SK-N-MC (cell line): ENCODE measurements at regions not wholly inside any gene's neighbourhood (a gene's known extent, or its start where the extent isn't known, plus 50 kb on each side); places are given as distances from the start of the nearest gene placed in this dataset.

Experiments
- DNase-seq: peaks from one replicate; pipeline ENCODE4 v3.0.0-alpha.2; 2011; ENCODE audit warnings: low read depth, low spot score
- H3K27ac ChIP-seq: fragments of 200-600 bp; sonication (generic); 2 replicates; pipeline ENCODE4 v1.5.1; 2016; ENCODE audit warnings: mixed run types
- H3K36me3 ChIP-seq: fragments of 200-600 bp; sonication (generic); 2 replicates; pipeline ENCODE4 v1.6.1; 2017; ENCODE audit warnings: antibody characterized with exemption, low read length, mixed read lengths; ENCODE audit not compliant: insufficient read depth
- H3K4me3 ChIP-seq: fragments of 200-600 bp; sonication (generic); 2 replicates; pipeline ENCODE4 v1.5.1; 2016
- H3K9ac ChIP-seq: fragments of 200-600 bp; sonication (generic); 2 replicates; pipeline ENCODE4 v1.8.0; 2017; ENCODE audit warnings: mixed run types, mixed read lengths; ENCODE audit not compliant: insufficient read length
- H3K9me3 ChIP-seq: fragments of 200-600 bp; sonication (generic); 2 replicates; pipeline ENCODE4 v1.6.1; 2017; ENCODE audit warnings: low read depth, mild to moderate bottlenecking, antibody characterized with exemption, low read length, moderate library complexity, mixed read lengths
- EZH2 ChIP-seq: fragments of 200-600 bp; sonication (generic); IDR thresholded peaks from one replicate; pipeline ENCODE4 v1.6.1; 2017; ENCODE audit warnings: antibody characterized with exemption
- FOXP2 ChIP-seq: optimal IDR thresholded peaks from 2 replicates; pipeline ENCODE3; 2011; ENCODE audit warnings: mild to moderate bottlenecking, moderate library complexity; ENCODE audit not compliant: insufficient read depth; ENCODE audit errors: extremely low read length, control extremely low read depth
- POLR2AphosphoS5 ChIP-seq: IDR thresholded peaks from 2 replicates; pipeline ENCODE4 v1.6.1; 2012; ENCODE audit warnings: mild to moderate bottlenecking, low read depth, low read length, borderline replicate concordance

DNA sequence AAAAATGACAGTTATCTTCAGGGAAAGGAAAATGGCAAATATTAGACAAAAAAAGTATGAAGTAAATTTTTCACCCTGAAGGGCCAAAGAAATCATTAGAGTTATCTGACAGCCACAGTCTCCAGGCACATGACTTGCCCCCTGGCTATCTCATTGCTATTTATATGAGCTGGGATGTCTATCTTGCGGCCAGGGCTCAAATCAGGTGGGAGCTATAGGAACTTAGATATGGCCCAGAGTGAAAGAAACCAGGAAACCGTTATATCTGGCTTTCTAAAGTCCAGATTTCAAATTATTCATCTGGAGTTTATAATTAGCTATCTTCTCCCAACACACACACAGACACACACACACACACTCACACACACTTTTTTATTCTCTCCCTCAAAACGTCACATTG lies 135.3 kb upstream of the EEF1E1 start:
- TF ChIP-seq EZH2 (no peak), FOXP2 (no peak), POLR2AphosphoS5 (no peak)
- Histone ChIP-seq H3K36me3 (no peaks in the 10 kb centered on the region), H3K9ac (no peak overlapping the region), H3K27ac (no peak overlapping the region), H3K4me3 (no peak overlapping the region), H3K9me3 (no peaks in the 10 kb centered on the region)
- no peak for DNase-seq

GRCh38 chr6:8236956-8237355 lies 134.6 kb upstream of the EEF1E1 start:
- no peak for DNase-seq
- TF ChIP-seq FOXP2 (no peak), POLR2AphosphoS5 (no peak), EZH2 (no peak)
- H3K4me3 ChIP-seq, result no peak overlapping the region

GRCh38 chr6:8234321-8234720 lies 132.0 kb upstream of the EEF1E1 start:
- Histone ChIP-seq H3K9me3 (no peaks in the 10 kb centered on the region), H3K27ac (no peak overlapping the region), H3K9ac (no peak overlapping the region), H3K4me3 (no peak overlapping the region), H3K36me3 (no peaks in the 10 kb centered on the region)
- no peak for DNase-seq
- no peak for TF ChIP-seq POLR2AphosphoS5
- TF ChIP-seq EZH2, result no peak
- TF ChIP-seq FOXP2, result no peak

More at GRCh38 chr6:8236956-8237355, 134.6 kb upstream of the EEF1E1 start:
- Histone ChIP-seq H3K9ac (no peak overlapping the region), H3K9me3 (no peaks in the 10 kb centered on the region), H3K36me3 (no peaks in the 10 kb centered on the region), H3K27ac (no peak overlapping the region)

DNA sequence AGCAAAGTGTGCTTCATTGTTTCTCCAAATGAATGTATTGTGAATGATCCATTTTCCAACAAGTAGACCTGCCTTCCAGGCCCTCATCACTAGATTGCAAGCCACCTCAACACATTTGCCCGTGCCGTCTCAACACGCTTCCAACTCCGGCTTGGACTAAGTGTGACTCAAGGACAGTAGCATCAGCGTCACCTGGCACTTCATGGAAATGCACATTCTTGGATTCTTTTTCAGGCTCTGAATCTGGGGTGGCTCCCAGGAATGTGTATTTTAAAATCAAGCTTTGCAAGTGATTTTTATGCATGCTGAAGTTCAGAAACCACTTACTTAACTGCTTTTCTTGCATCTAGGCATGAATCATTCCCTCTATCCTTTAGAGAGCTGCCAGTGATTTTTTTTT lies 129.6 kb upstream of the EEF1E1 start:
- no peak for TF ChIP-seq POLR2AphosphoS5
- no peak for DNase-seq
- H3K4me3 ChIP-seq, result no peak overlapping the region

GRCh38 chr6:8229915-8230756 lies 127.8 kb upstream of the EEF1E1 start:
- no peak overlapping the region for H3K27ac ChIP-seq

More for the DNA sequence above, 129.6 kb upstream of the EEF1E1 start:
- Histone ChIP-seq H3K36me3 (no peaks in the 10 kb centered on the region), H3K9ac (no peak overlapping the region), H3K27ac (no peak overlapping the region), H3K9me3 (no peaks in the 10 kb centered on the region)

GRCh38 chr6:8225113-8225512 lies 122.8 kb upstream of the EEF1E1 start:
- DNase-seq, result no peak
- Histone ChIP-seq H3K9ac (no peak overlapping the region), H3K36me3 (no peaks in the 10 kb centered on the region), H3K27ac (no peak overlapping the region), H3K9me3 (no peaks in the 10 kb centered on the region), H3K4me3 (no peak overlapping the region)
- TF ChIP-seq FOXP2, result no peak
- no peak for TF ChIP-seq POLR2AphosphoS5
- no peak for TF ChIP-seq EZH2

More at GRCh38 chr6:8229915-8230756, 127.8 kb upstream of the EEF1E1 start:
- TF ChIP-seq EZH2 (no peak), POLR2AphosphoS5 (no peak), FOXP2 (no peak)
- Histone ChIP-seq H3K36me3 (no peaks in the 10 kb centered on the region), H3K9ac (no peak overlapping the region), H3K9me3 (no peaks in the 10 kb centered on the region), H3K4me3 (no peak overlapping the region)
- DNase-seq, result no peak

GRCh38 chr6:8223678-8224077 lies 121.3 kb upstream of the EEF1E1 start:
- DNase-seq, result no peak

GRCh38 chr6:8219352-8219943 lies 117.1 kb upstream of the EEF1E1 start:
- DNase-seq, result peak; percentile 70
- TF ChIP-seq EZH2 (no peak), POLR2AphosphoS5 (no peak), FOXP2 (no peak)
- H3K9ac ChIP-seq, result no peak overlapping the region
- H3K27ac ChIP-seq, result peak overlapping the region; percentile 88; the same call in 1 of the 2 replicates
- peak overlapping the region; percentile 51 for H3K4me3 ChIP-seq
- H3K36me3 ChIP-seq, result no peaks in the 10 kb centered on the region
- no peaks in the 10 kb centered on the region for H3K9me3 ChIP-seq

More at GRCh38 chr6:8223678-8224077, 121.3 kb upstream of the EEF1E1 start:
- H3K36me3 ChIP-seq, result no peaks in the 10 kb centered on the region
- H3K27ac ChIP-seq, result no peak overlapping the region
- H3K4me3 ChIP-seq, result no peak overlapping the region
- H3K9me3 ChIP-seq, result no peaks in the 10 kb centered on the region
- no peak for TF ChIP-seq POLR2AphosphoS5
- no peak for TF ChIP-seq FOXP2
- no peak for TF ChIP-seq EZH2
- H3K9ac ChIP-seq, result no peak overlapping the region

GRCh38 chr6:8218861-8219260 lies 116.5 kb upstream of the EEF1E1 start:
- DNase-seq, result no peak
- Histone ChIP-seq H3K9ac (peak overlapping the region; percentile 65), H3K4me3 (peak overlapping the region; percentile 51), H3K36me3 (no peaks in the 10 kb centered on the region), H3K9me3 (no peaks in the 10 kb centered on the region), H3K27ac (peak overlapping the region; percentile 88)
- no peak for TF ChIP-seq POLR2AphosphoS5
- TF ChIP-seq FOXP2, result no peak
- no peak for TF ChIP-seq EZH2
